ENCODE measurements at regions not wholly inside any gene's neighbourhood (a gene's known extent, or its start where the extent isn't known, plus 50 kb on each side); places are given as distances from the start of the nearest gene placed in this dataset.

- no peak for TF ChIP-seq CTCF (conservative IDR thresholded peaks at IDR 0.05)
- H3K9me3 Mint-ChIP-seq, result no peaks in the 10 kb centered on the region
- peaks cover under 1% of the 10 kb centered on the region for H3K4me1 Mint-ChIP-seq
- H3K4me3 Mint-ChIP-seq, result no peak overlapping the region
- no peaks in the 10 kb centered on the region for H3K36me3 Mint-ChIP-seq (ENCODE audit: low read depth)
- no peak for DNase-seq (ENCODE audit: low read depth, low spot score)
- H3K27me3 Mint-ChIP-seq (ENCODE audit: low read depth), result peaks cover 30% of the 10 kb centered on the region
- H3K27ac Mint-ChIP-seq (ENCODE audit: unreplicated experiment), result no peak overlapping the region
Measured at GRCh38 chr11:120012245-120012644, 125.7 kb downstream of the TRIM29 start.

GRCh38 chr11:120011836-120012235, 126.1 kb downstream of the TRIM29 start:
- no peak for TF ChIP-seq CTCF (conservative IDR thresholded peaks at IDR 0.05)
- no peaks in the 10 kb centered on the region for H3K36me3 Mint-ChIP-seq (ENCODE audit: low read depth)
- no peaks in the 10 kb centered on the region for H3K4me1 Mint-ChIP-seq
- no peaks in the 10 kb centered on the region for H3K9me3 Mint-ChIP-seq
- H3K27ac Mint-ChIP-seq (ENCODE audit: unreplicated experiment), result no peak overlapping the region
- peaks cover 27% of the 10 kb centered on the region for H3K27me3 Mint-ChIP-seq (ENCODE audit: low read depth)
- H3K4me3 Mint-ChIP-seq, result no peak overlapping the region
- no peak for DNase-seq (ENCODE audit: low read depth, low spot score)

- Mint-ChIP-seq H3K27me3 (ENCODE audit: low read depth) (peaks cover 19% of the 10 kb centered on the region), H3K4me1 (no peaks in the 10 kb centered on the region), H3K27ac (ENCODE audit: unreplicated experiment) (no peak overlapping the region), H3K9me3 (no peaks in the 10 kb centered on the region), H3K36me3 (ENCODE audit: low read depth) (no peaks in the 10 kb centered on the region), H3K4me3 (no peak overlapping the region)
- DNase-seq (ENCODE audit: low read depth, low spot score), result no peak
- no peak for TF ChIP-seq CTCF (conservative IDR thresholded peaks at IDR 0.05)
Measured at GRCh38 chr11:120010775-120011174, 127.1 kb downstream of the TRIM29 start.

GRCh38 chr11:120009938-120010337, 128.0 kb downstream of the TRIM29 start:
- no peak for TF ChIP-seq CTCF (conservative IDR thresholded peaks at IDR 0.05)
- no peak overlapping the region for H3K4me3 Mint-ChIP-seq
- no peak for DNase-seq (ENCODE audit: low read depth, low spot score)
- no peaks in the 10 kb centered on the region for H3K4me1 Mint-ChIP-seq
- H3K27me3 Mint-ChIP-seq (ENCODE audit: low read depth), result peaks cover 19% of the 10 kb centered on the region
- H3K27ac Mint-ChIP-seq (ENCODE audit: unreplicated experiment), result no peak overlapping the region
- no peaks in the 10 kb centered on the region for H3K36me3 Mint-ChIP-seq (ENCODE audit: low read depth)
- H3K9me3 Mint-ChIP-seq, result no peaks in the 10 kb centered on the region

- H3K9me3 Mint-ChIP-seq, result no peaks in the 10 kb centered on the region
- H3K27ac Mint-ChIP-seq (ENCODE audit: unreplicated experiment), result no peak overlapping the region
- TF ChIP-seq CTCF (conservative IDR thresholded peaks at IDR 0.05), result no peak
- peaks cover 16% of the 10 kb centered on the region for H3K27me3 Mint-ChIP-seq (ENCODE audit: low read depth)
- no peak for DNase-seq (ENCODE audit: low read depth, low spot score)
- peaks cover 7% of the 10 kb centered on the region for H3K4me1 Mint-ChIP-seq
- H3K36me3 Mint-ChIP-seq (ENCODE audit: low read depth), result no peaks in the 10 kb centered on the region
- H3K4me3 Mint-ChIP-seq, result no peak overlapping the region
Measured at GRCh38 chr11:120007144-120007543, 130.8 kb downstream of the TRIM29 start.

GRCh38 chr11:120004723-120005122, 133.2 kb downstream of the TRIM29 start:
- Mint-ChIP-seq H3K27me3 (ENCODE audit: low read depth) (peaks cover 10% of the 10 kb centered on the region), H3K36me3 (ENCODE audit: low read depth) (no peaks in the 10 kb centered on the region), H3K4me3 (no peak overlapping the region), H3K4me1 (peaks cover 23% of the 10 kb centered on the region), H3K9me3 (peaks cover 6% of the 10 kb centered on the region), H3K27ac (ENCODE audit: unreplicated experiment) (no peak overlapping the region)
- no peak for TF ChIP-seq CTCF (conservative IDR thresholded peaks at IDR 0.05)
- no peak for DNase-seq (ENCODE audit: low read depth, low spot score)
